Liver (tissue), 3 donors: ENCODE measurements at regions not wholly inside any gene's neighbourhood (a gene's known extent, or its start where the extent isn't known, plus 50 kb on each side); places are given as distances from the start of the nearest gene placed in this dataset.

Source experiments
- EGR1 ChIP-seq, 2 donors: IDR thresholded peaks; 2 replicates each; pipeline ENCODE4 v1.6.1; 2016 to 2018; ENCODE audit warnings: antibody characterized with exemption in 2 of 2, low read depth in 2 of 2
- FOXA2 ChIP-seq: IDR thresholded peaks from 2 replicates; pipeline ENCODE4 v1.6.1; 2016; ENCODE audit warnings: antibody characterized with exemption
- HNF4G ChIP-seq: IDR thresholded peaks from 2 replicates; pipeline ENCODE4 v1.6.1; 2016; ENCODE audit warnings: antibody characterized with exemption
- JUND ChIP-seq, 2 donors: IDR thresholded peaks; 2 replicates each; pipeline ENCODE4 v1.6.1; 2016; ENCODE audit warnings: antibody characterized with exemption in 2 of 2
- RAD21 ChIP-seq, 2 donors: IDR thresholded peaks; 2 replicates each; pipeline ENCODE4 v1.6.1; 2016; ENCODE audit warnings: antibody characterized with exemption in 2 of 2, mild to moderate bottlenecking in 2 of 2
- SP1 ChIP-seq: IDR thresholded peaks from 2 replicates; pipeline ENCODE4 v1.6.1; 2018; ENCODE audit warnings: antibody characterized with exemption, mild to moderate bottlenecking
- TAF1 ChIP-seq: conservative IDR thresholded peaks from 2 replicates; pipeline ENCODE4 v1.6.1; 2016; ENCODE audit warnings: antibody characterized with exemption, mild to moderate bottlenecking
- YY1 ChIP-seq: IDR thresholded peaks from 2 replicates; pipeline ENCODE4 v1.6.1; 2016; ENCODE audit warnings: antibody characterized with exemption, mild to moderate bottlenecking
- TF ChIP-seq, protein P1 (sequence below): fragments of 150-350 bp; IDR thresholded peaks from 2 replicates; pipeline ENCODE4 v1.5.1; 2017; ENCODE audit warnings: improper control_type of control experiment, low read depth, low read length; ENCODE audit not compliant: missing input control
- TF ChIP-seq, protein P2 (sequence below): IDR thresholded peaks from 2 replicates; pipeline ENCODE4 v1.6.1; 2016; ENCODE audit warnings: antibody characterized with exemption
- donor health status: healthy.
- donor health status: healthy.

DNA sequence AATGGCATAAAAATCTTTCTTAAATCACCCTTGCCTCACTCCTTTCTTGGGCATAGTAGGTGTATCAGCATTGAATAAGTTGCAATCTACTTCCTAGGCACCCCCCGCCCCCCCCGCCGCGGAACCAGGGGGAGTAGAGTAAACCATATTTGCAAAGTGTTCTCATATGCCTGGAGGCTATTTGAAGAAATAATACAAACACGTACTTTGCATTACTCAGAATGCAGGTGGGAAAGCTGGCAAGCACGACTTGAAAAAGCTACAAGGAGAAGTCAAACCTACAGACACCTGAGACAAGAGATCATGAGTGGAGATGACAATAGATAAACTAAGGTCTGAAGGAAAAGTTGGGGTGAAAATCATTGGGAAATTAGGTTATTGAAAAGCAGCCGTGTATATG lies 65.6 kb downstream of the POM121L12 start:
- TF ChIP-seq, protein P1, sequence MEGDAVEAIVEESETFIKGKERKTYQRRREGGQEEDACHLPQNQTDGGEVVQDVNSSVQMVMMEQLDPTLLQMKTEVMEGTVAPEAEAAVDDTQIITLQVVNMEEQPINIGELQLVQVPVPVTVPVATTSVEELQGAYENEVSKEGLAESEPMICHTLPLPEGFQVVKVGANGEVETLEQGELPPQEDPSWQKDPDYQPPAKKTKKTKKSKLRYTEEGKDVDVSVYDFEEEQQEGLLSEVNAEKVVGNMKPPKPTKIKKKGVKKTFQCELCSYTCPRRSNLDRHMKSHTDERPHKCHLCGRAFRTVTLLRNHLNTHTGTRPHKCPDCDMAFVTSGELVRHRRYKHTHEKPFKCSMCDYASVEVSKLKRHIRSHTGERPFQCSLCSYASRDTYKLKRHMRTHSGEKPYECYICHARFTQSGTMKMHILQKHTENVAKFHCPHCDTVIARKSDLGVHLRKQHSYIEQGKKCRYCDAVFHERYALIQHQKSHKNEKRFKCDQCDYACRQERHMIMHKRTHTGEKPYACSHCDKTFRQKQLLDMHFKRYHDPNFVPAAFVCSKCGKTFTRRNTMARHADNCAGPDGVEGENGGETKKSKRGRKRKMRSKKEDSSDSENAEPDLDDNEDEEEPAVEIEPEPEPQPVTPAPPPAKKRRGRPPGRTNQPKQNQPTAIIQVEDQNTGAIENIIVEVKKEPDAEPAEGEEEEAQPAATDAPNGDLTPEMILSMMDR, result no peak
- TF ChIP-seq SP1 (no peak), RAD21 (IDR thresholded peaks at IDR 0.05) (no peak), TAF1 (no peak), HNF4G (no peak), JUND (IDR thresholded peaks at IDR 0.05) (no peak), YY1 (no peak), EGR1 (IDR thresholded peaks at IDR 0.05; ENCODE audit: low read depth in 2 of 2) (no peak), FOXA2 (no peak)
- TF ChIP-seq, protein P2, sequence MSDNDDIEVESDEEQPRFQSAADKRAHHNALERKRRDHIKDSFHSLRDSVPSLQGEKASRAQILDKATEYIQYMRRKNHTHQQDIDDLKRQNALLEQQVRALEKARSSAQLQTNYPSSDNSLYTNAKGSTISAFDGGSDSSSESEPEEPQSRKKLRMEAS, result no peak
